ENCODE measurements at regions not wholly inside any gene's neighbourhood (a gene's known extent, or its start where the extent isn't known, plus 50 kb on each side); places are given as distances from the start of the nearest gene placed in this dataset.

DNA sequence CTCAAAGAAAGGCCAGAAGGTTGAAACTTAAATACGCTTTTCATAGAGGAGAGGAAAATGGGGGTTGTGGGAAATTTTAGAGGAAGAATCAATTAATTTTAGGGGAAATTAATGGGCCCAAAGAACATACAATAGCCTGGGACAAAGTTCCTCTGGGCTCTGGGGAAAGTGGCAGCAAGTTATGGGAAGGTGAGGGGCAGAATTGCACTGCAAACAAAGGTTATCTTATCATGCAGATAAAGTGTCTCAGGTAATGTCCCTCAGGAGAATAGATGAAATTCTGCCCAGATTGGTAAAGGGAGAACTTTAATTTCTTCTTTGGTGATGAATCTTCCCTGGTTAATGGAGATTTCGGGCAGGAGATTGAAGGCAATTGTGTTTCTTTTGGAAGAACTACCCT is 326.1 kb upstream of the SLC24A2 start:
- no peak for DNase-seq (ENCODE audit: low read depth)

DNA sequence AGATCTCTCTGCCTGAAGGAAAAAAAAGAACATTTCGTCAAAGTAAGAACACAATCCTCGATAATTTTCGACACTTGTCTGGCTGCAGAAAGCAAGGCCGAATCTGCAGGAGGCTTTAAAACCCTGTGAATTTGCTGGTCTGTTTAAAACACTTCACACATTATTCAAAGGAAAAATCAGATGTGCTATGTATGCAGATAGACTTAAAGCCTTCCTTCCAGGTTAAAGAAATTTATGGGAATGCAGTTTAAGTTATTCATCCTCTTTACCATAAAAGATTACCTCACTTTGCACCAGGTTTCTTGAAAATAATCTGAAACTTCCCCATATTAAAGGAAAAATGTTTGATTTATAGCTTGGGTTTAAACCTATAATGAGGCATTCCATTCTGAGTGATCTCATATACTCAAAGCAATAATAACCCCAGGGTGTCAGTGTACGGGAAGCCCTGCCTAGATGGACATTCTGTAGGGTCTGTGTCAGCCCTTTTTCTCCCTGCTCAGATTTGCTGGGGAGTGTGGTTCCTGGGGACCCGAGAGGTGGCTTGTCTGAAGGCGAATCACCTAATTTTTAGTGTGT is 323.5 kb upstream of the SLC24A2 start:
- no peak for DNase-seq (ENCODE audit: low read depth)

DNA sequence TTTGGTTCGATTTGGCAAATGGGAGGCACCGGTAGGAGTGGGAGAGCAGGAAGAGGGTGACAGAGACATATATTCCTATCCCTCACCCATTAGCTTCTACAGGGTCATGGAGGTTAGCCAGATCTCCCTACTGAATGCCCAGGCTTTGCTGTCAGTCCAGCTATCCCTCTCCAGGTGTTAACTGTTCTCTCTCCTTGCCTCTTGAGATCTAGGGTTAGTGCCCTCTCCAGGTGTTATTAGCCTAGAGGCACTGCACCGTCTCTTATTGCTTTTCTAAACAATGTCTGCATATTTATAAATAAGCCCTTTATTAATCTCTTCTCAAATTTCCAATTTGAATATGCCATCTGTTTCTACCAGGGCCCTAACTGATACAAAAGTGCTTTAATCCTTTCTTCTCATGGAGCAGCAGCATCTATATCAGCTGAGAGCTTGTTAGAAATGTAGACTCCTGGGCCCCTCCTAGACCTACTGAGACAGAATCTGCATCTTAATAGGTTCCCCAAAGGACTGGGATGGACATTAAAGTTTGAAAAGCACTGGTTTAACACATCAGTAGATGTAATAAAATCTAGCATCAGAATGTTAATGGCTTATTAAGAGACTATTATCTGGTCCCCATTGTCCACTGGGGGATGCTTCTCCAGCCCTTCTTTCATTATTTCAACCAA is 322.5 kb upstream of the SLC24A2 start:
- no peak for DNase-seq (ENCODE audit: low read depth)

DNA sequence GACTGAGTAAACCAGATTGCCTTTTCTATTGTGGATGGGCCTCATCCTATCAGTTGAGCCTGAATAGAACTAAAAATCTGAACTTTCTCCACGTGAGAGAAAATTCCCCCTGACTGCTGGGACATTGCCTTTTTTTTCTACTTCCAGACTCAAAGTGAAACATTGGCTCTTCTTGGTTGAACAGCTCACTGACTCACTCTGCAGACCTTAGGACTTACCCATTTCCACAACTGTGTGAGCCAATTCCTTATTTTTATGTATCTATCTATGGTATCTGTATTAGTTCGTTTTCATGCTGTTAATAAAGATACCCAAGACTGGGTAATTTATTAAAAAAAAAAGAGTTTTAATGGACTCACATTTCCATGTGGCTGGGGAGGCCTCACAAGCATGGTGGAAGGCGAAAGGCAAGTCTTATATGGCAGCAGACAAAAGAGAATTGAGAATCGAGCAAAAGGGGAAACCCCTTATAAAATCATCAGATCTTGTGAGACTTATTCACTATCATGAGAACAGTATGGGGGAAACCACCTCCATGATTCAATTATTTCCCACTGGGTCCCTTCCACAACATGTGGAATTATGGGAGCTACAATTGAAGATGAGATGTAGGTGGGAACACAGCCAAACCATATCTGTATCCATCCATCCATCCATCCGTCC is 306.7 kb upstream of the SLC24A2 start:
- DNase-seq (ENCODE audit: low read depth) = no peak

DNA sequence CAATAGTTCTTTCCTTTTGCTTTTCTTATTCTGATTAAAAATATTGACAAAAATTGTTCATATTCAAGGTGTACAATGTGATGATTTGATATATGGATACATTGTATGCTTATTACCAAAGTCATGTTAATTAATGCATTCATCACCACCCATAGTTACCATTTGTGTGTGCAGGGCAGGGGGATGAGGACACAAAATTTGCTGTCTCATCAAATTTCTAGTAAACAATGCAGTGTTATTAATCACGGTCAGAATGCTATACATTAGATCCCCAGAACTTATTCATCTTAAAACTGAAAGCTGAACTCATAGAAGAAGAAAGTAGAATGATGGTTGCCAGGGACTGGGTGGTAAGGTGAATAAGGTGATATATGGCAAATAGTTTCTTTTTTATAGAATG is 303.7 kb upstream of the SLC24A2 start:
- no peak for DNase-seq (ENCODE audit: low read depth)

DNA sequence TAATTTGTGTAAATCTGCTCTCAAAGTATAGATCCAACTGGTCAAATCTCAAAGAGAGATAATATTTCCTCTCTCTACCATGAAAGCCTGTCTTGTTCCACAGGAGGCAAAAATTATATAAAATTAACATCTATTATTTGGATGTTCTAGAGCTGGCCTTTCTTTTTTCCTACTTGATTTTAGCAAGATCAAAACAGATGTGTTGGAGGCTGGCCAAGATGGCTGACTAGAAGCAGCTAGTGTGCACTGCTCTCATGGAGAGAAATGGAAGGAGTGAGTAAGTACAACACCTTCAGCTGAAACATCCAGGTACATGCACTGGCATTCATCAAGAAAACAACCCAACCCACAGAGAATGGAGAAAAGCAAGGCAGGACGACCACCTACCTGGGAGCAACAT is 298.6 kb upstream of the SLC24A2 start:
- DNase-seq (ENCODE audit: low read depth) = no peak

DNA sequence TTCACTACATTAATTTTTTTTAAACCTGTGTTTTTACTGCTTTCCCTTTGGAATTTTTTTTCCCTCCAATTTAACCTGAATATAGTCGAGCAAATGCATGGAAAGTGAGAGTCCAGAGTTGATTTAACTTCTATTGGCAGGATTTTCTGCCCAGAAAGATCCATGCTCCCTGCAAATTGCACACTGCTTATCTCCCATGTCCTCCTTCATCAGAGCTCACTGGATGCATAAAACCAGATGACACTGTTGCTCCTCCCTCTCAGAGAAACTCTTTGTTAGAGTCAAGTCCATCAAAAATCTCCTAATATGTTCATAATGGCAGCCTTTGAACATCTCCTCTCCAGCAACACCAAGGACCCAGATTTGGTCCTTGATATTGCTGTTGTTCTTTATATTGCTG is 297.0 kb upstream of the SLC24A2 start:
- no peak for DNase-seq (ENCODE audit: low read depth)

DNA sequence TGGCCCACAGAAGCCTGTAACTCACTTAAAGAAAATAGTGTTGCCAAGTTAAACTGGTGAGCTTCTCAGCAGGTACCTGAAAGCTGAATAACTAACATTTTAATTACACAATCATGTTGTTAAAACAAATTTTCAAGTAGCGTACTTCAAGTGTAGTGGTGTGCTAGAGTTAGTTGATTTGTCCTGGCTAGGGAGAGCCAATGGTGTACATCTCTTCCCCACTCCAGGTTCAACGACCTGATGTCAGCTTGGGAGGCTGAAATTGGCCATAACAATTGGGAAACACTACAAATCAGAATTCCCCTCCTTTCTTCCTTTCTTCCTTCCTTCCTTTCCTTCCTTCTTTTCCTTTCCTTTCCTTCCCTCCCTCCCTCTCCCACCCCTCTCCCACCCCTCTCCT is 295.3 kb upstream of the SLC24A2 start:
- no peak for DNase-seq (ENCODE audit: low read depth)

DNA sequence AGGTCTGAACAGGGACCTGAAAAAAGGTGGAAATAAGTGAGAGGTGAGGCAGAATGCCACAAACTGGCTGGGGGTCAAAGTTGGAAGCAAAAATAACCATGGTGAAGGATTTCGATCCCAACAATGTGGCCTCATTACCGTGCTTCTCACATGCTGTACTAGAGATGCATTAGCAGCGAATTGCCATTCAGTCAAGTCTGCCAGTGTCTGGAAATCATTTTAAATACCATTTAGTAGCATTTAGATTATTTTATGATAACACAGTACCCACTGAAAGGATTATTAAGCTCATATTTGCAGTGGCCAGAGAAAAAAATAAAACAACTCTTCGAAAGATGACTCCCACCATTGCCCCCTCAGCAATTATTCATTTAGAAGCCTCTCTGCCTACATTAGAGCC is 294.6 kb upstream of the SLC24A2 start:
- DNase-seq (ENCODE audit: low read depth) = no peak

DNA sequence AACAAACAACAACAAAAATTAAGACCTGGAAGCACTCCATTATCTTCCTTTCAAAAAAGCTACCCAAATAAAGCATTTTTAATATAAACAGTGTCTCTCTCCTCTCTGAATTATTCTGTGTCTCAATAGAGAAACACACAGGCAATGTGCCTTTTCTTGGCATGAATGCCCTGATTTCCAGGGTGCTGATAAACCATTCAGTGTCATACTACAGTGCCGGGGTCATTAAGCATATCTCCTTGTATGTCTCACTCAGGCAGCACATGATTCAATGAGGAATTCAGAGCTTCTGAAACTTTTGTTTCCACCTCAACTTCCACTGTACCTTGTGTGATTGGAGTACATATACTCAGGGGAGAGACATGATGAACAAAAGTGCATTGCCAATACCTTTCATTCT is 294.0 kb upstream of the SLC24A2 start:
- DNase-seq (ENCODE audit: low read depth) = no peak

DNA sequence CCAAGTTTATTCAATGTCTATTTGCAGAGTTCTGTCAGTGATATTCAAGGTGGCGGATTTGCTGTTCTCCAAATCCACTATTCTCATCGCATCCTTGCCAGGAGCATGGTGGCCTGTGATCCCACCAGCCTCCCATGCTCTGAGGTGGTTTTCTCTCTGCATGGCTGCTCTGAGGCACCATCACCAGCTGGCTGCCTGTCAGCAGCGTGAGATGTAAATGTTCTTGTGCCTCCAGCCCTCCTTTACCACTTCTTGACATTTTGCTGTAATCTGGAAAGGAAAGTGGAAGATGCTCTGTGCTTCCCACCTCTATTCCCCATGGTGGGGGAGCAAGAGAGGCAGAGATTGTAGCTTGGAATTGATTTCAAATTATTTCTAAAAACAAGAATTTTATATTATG is 293.6 kb upstream of the SLC24A2 start:
- DNase-seq (ENCODE audit: low read depth) = no peak

DNA sequence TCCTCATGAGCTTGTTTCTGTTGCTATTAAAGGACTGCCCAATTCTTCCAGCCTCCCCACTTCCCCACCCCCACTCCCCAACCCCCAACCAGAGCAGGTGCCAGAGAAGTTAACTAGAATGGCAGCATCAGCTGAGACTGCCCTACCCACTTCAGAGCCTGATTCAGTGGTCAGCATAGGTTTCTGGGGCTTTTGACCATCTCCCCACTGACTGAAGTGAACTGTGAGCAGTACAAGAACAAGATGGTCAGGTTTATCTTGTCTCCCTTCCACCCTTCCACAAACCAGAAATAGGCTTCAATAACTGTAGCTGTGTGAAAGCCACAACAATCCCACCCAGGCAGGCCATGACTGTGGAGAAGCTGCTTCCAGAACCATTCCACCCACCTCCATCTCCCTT is 289.4 kb upstream of the SLC24A2 start:
- no peak for DNase-seq (ENCODE audit: low read depth)

DNA sequence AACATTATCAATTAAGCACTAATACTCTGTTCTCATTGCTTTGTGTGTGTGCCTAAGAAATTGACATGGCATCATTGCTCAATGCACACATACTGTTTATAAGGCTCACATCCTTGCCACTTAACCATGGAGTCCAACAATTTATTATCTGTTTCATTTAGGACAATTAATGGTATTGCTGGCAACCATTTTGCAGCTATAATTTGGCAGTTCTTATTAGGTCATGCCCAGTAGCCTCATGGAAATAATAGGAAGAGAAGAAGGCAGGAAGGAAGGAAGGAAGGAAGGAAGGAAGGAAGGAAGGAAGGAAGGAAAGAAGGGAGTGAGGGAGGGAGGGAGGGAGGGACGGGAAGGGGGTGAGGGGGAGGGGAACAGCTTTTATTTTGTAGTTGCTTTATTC is 285.5 kb upstream of the SLC24A2 start:
- no peak for DNase-seq (ENCODE audit: low read depth)

DNA sequence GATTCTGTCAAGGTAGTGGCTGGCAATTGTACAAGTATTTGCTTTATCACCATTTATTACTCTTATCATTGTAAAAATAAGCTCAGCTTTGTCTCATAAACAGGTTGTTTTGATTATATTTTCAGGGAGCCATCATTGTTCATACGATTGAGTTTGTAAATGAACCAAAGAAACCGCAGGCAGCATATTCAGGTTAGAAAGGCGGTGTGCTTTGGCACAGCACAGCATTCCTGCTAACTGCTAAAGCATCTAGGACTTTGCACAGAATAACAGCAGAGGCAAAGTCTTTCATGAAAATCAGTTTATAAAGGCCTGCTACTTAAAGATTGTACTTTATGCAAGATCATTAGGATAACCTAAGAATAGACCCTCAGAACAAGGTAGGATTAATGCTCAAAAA is 281.5 kb upstream of the SLC24A2 start:
- no peak for DNase-seq (ENCODE audit: low read depth)

DNA sequence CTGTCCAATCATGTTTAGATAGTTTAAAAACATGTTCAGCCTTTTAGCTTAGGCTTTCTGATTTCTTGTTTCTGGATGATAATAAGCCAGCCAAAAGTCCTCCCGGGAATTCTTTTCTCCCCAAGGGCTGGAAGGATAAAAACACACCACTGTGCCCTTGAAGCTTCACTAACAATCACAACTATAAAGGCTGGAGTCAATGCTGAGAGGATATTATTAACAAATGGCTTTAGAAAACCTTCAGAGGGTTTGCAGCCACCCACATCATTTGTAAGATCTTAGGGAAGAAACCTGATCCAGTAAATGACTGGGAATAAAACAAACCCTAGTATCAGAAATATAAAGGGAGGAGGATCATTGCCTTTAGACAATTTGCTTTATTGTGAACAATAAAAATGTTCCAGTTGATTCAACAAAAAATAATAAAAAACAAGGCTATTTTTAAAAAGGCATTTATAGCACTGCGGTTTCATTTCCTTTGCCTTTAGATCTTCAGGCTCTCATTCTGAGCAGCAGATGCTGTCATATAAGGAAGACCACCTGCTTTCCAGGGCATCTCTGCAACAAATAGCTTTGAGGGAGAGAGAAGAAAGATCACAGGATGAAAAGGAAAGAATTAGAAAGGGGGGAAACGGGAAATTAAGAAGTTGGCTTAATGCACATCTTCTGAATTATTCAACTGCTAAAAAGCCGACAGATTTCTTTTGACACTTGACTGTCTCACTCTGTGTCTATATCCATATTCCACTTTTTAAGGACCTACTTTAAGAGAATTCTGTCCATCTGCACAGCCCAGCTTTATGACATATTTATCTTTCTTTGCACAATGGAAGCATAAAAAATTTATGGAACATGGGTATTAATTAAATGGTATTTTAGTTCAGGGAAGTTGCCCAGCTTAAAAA is 277.2 kb upstream of the SLC24A2 start:
- DNase-seq (ENCODE audit: low read depth) = no peak

DNA sequence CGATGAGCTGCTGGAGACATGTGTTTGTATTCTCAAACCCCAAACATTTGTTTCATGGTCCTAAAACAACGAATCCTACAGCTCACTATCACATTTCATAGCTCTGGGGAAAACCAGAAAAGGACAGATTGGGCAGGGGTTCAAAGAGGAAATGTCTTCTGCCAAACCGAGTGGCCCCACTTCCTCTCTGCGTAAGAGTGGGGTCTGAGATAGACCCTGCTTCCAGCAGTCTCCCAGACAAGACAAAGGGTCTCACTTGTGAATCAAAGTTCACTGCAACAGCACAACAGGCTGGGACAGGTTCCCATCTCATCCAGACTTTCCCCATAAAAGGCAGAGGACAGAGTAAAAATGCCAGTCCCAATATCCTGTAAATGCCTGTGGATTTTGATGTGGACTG is 276.2 kb upstream of the SLC24A2 start:
- DNase-seq (ENCODE audit: low read depth) = no peak

DNA sequence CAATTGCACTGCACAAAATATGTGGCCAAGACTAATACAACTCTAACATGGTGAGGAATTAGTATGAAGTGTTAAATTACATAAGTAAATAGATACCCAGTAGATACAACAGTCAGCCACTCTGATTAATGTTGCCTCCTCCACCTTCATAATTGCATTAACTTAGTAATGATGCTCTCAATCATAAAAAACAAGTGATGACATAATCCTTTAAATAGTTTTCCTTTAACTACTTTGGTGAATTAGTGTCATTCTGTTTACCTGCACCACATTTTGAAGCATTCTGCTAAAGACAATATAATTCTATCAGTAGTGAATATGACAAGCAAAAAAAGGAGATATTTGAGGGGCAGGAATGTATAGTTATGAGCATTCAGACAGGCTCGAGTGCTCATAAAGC is 265.9 kb upstream of the SLC24A2 start:
- no peak for DNase-seq (ENCODE audit: low read depth)

DNA sequence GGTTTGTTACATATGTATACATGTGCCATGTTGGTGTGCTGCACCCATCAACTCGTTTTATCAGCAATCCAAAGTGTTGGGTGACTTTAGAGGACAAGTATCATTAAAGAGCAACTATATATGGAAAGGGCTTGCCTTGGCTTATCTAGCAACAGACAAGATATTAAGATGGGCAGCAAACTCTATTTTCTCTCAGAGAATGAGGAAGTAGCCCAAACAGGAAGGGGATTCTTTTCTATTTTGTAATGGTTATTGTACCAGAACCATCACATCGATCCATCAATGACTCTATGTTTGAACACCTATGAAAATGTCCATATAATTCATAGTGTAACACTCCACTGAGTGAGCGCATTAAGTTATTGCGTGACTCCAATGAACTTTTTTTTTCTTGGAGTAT is 260.1 kb upstream of the SLC24A2 start:
- DNase-seq (ENCODE audit: low read depth) = peak; percentile 3

DNA sequence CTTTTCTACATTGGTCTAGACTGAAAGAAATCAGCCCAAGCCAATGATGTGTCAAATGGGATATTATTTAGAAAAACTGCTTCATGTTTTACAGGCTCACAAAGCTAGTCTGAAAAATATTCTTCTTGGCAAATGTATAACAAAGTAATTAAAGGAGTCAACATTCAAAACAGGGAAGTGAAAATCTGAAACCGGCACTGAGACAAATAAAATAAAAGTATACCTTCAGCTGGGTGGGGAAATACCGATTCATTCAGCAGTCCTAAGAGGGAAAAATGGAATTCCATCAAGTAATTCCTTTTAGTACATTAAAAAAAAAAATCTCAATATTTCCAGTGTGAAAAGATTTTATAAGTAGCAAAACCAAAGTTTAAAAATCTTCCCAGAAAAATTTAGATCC is 259.6 kb upstream of the SLC24A2 start:
- no peak for DNase-seq (ENCODE audit: low read depth)

DNA sequence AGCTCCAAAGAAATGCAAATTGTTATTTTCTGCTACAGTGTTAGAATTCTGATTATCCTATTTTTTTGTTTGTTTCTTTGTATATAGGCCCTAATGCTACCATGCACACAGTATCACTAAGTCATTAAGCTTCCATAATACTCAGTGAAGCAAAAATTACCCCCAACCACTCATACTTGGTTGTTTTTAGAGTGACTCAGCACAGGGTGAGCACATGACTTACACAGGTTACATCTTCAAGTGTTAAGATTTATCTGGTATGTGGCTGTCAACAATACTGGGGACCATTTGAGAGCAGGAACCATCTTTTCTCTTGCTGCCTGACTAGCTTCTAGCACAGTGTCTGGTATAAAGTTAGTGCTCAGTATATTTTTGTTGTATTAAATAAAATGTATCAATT is 255.8 kb upstream of the SLC24A2 start:
- no peak for DNase-seq (ENCODE audit: low read depth)

DNA sequence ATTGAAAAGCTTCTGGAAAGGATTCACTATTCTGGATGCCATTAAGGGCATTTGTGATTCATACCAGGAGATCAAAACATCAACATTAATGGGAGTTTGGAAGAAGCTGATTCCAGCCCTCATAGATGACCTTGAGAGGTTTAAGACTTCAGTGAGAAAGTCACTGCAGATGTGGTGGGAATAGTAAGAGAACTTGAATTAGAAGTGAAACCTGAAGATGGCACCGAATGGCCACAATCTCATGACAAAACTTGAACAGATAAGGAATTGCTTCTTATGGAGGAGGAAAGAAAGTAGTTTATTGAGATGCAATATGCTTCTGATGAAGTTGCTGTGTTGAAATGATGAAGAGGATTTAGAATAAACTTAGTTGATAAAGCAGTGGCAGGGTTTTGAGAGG is 254.6 kb upstream of the SLC24A2 start:
- no peak for DNase-seq (ENCODE audit: low read depth)

DNA sequence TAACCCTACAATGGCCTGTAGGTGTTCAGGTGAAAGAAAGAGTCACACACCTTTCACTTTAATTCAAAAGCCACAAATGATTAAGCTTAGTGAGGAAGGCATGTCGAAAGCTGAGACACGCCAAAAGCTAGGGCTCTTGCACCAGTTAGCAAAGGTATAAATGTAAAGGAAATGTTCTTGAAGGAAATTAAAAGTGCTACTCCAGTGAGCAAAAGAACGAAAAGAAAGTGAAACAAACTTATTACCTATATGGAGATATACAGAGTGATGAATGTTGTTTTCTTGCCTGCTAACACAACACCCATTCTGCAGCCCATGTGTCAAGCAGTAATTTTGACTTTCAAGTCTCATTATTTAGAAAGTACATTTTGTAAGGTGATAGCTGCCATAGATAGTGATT is 254.2 kb upstream of the SLC24A2 start:
- no peak for DNase-seq (ENCODE audit: low read depth)

All from CMK (cell line).